Tibial artery (tissue), 4 donors: ENCODE measurements at regions not wholly inside any gene's neighbourhood (a gene's known extent, or its start where the extent isn't known, plus 50 kb on each side); places are given as distances from the start of the nearest gene placed in this dataset.

Experiments
- DNase-seq, 2 donors: peaks; one replicate each; pipeline ENCODE4 v3.0.0-alpha.2; 2019
- H3K27ac ChIP-seq, 2 donors: fragments of 200-600 bp; sonication (generic) in 1 of 2; 1 replicate in 1 of 2; 2 replicates in 1 of 2; pipeline ENCODE4 v1.5.1; 2018 to 2019; ENCODE audit warnings: mild to moderate bottlenecking in 1 of 2
- H3K27me3 ChIP-seq, 2 donors: fragments of 200-600 bp; sonication (generic) in 1 of 2; one replicate each; pipeline versions ENCODE4 v1.5.1 to v1.6.0; 2016 to 2019
- H3K36me3 ChIP-seq, 3 donors: fragments of 200-600 bp; sonication (generic) in 2 of 3; one replicate each; pipeline ENCODE4 v1.5.1; 2016 to 2019; ENCODE audit warnings: mild to moderate bottlenecking in 2 of 3
- H3K4me1 ChIP-seq, 4 donors: fragments of 200-600 bp; sonication (generic) in 2 of 4; 1 replicate in 3 of 4; 2 replicates in 1 of 4; pipeline ENCODE4 v1.5.1; 2016 to 2019
- H3K4me3 ChIP-seq, 2 donors: fragments of 200-600 bp; sonication (generic) in 1 of 2; 1 replicate in 1 of 2; 2 replicates in 1 of 2; pipeline ENCODE4 v1.5.1; 2018 to 2019; ENCODE audit warnings: mild to moderate bottlenecking in 2 of 2
- H3K9me3 ChIP-seq, 3 donors: fragments of 200-600 bp; sonication (generic) in 1 of 3; one replicate each; pipeline ENCODE4 v1.5.1; 2016 to 2019
- CTCF ChIP-seq, 2 experiments: fragments of 200-600 bp in 1 of 2; fragments of 450-650 bp in 1 of 2; IDR thresholded peaks; one replicate each; pipeline ENCODE4 v1.5.1; 2017 to 2019; ENCODE audit warnings: antibody characterized with exemption in 2 of 2, mild to moderate bottlenecking in 1 of 2, moderate library complexity in 1 of 2
- intact Hi-C: fragments of 100-400 bp; cut with DNase I; formaldehyde crosslinking; loops from one replicate; pipeline ENCODE4 v1.15.0; 2023; ENCODE audit warnings: low total_unique reads

GRCh38 chr1:209390764-209391163, 192.8 kb upstream of the CAMK1G start:
- Histone ChIP-seq H3K27me3 (no peaks in the 10 kb centered on the region), H3K9me3 (no peaks in the 10 kb centered on the region), H3K27ac (no peak overlapping the region), H3K4me3 (no peak overlapping the region), H3K4me1 (no peaks in the 10 kb centered on the region), H3K36me3 (no peaks in the 10 kb centered on the region)
- no peak for TF ChIP-seq CTCF (IDR thresholded peaks at IDR 0.05)
- no peak for DNase-seq
- intact Hi-C loops: no loop called here

- Histone ChIP-seq H3K4me3 (no peak overlapping the region), H3K9me3 (no peaks in the 10 kb centered on the region), H3K36me3 (no peaks in the 10 kb centered on the region), H3K4me1 (no peaks in the 10 kb centered on the region), H3K27ac (no peak overlapping the region), H3K27me3 (no peaks in the 10 kb centered on the region)
- intact Hi-C loops: no loop called here
- no peak for TF ChIP-seq CTCF (IDR thresholded peaks at IDR 0.05)
- no peak for DNase-seq
Observed at GRCh38 chr1:209391792-209392191, 191.7 kb upstream of the CAMK1G start.

- Histone ChIP-seq H3K9me3 (no peaks in the 10 kb centered on the region), H3K4me3 (no peak overlapping the region), H3K36me3 (no peaks in the 10 kb centered on the region), H3K4me1 (peaks cover 0 to 13% (median 0%) of the 10 kb centered on the region in 4 donors), H3K27me3 (no peaks in the 10 kb centered on the region), H3K27ac (no peak overlapping the region)
- no peak for DNase-seq
- intact Hi-C loops: no loop called here
- TF ChIP-seq CTCF (IDR thresholded peaks at IDR 0.05): no peak
Observed at GRCh38 chr1:209395169-209395568, 188.3 kb upstream of the CAMK1G start.

GRCh38 chr1:209397371-209397770, 186.1 kb upstream of the CAMK1G start:
- H3K4me1 ChIP-seq: peaks cover 0 to 13% (median 0%) of the 10 kb centered on the region in 4 donors
- no peaks in the 10 kb centered on the region for H3K36me3 ChIP-seq
- TF ChIP-seq CTCF (IDR thresholded peaks at IDR 0.05): no peak
- no peak overlapping the region for H3K4me3 ChIP-seq
- H3K9me3 ChIP-seq: no peaks in the 10 kb centered on the region
- intact Hi-C loops: no loop called here
- no peak overlapping the region for H3K27ac ChIP-seq
- no peaks in the 10 kb centered on the region for H3K27me3 ChIP-seq
- DNase-seq: no peak

GRCh38 chr1:209397910-209398309, 185.6 kb upstream of the CAMK1G start:
- no peak for TF ChIP-seq CTCF (IDR thresholded peaks at IDR 0.05)
- Histone ChIP-seq H3K27me3 (no peaks in the 10 kb centered on the region), H3K36me3 (no peaks in the 10 kb centered on the region), H3K4me3 (no peak overlapping the region), H3K4me1 (peaks cover 0 to 13% (median 0%) of the 10 kb centered on the region in 4 donors), H3K27ac (no peak overlapping the region), H3K9me3 (no peaks in the 10 kb centered on the region)
- intact Hi-C loops: no loop called here
- no peak for DNase-seq
